ENCODE measurements at regions not wholly inside any gene's neighbourhood (a gene's known extent, or its start where the extent isn't known, plus 50 kb on each side); places are given as distances from the start of the nearest gene placed in this dataset.

DNA sequence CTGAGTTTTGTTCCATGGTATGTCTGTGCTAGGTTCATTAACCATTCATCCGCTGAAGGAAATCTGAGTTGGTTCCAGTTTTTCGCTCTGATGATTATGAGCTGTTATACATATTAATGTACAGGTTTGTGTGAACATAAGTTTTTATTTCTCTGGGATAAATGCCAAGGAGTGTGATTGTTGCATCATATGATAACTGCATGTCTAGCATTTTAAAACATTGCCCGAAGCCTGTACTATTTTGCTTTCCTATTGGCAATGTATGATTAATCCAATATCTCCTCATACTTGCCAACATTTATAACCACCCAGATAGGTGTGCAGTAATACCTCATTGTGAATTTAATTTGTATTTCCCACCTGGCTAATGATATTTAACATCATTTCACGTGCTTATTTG, 322.7 kb downstream of the ZNF326 start:
- BruUV-seq (replicated peaks): no TSS peak
- no peak overlapping the region for H2AFZ ChIP-seq (ENCODE audit: low read length)
- no peak overlapping the region for H3K27ac ChIP-seq (ENCODE audit: extremely low read length, insufficient read depth, low read length)
- H3K36me3 ChIP-seq (replicated peaks in 1 of 2; ENCODE audit: control insufficient read depth in 1 of 2, insufficient read depth in 2 of 2, low read length in 2 of 2): no peaks in the 10 kb centered on the region
- ATAC-seq: no peak
- ChIA-PET CTCF (ENCODE audit: low intra/inter-chr PET ratio, low total read pairs) (no interaction called here), POLR2A (no interaction called here)
- 16% methylated on average over 4 of the region's 4 CpGs for WGBS (ENCODE audit: low lambda C conversion rate)
- no peak overlapping the region for H3K4me3 ChIP-seq (replicated peaks in 1 of 3; ENCODE audit: insufficient read depth in 1 of 3, low read depth in 2 of 3, low read length in 3 of 3)
- H3K27me3 ChIP-seq (ENCODE audit: control insufficient read depth in 1 of 2, insufficient read depth in 2 of 2, low read length in 2 of 2): no peaks in the 10 kb centered on the region
- TF ChIP-seq ZNF773 (CRISPR knock-in tag; IDR thresholded peaks at IDR 0.05; ENCODE audit: borderline replicate concordance): no peak
- TF ChIP-seq CEBPB (IDR thresholded peaks at IDR 0.05; ENCODE audit: borderline replicate concordance, low read depth, low read length): 0 out of 2 replicates have a peak, but pooled peaks have one; percentile 15
- no peak for TF ChIP-seq ZEB1 (IDR thresholded peaks at IDR 0.05; ENCODE audit: insufficient replicate concordance, low read depth)
- TF ChIP-seq, protein P1, sequence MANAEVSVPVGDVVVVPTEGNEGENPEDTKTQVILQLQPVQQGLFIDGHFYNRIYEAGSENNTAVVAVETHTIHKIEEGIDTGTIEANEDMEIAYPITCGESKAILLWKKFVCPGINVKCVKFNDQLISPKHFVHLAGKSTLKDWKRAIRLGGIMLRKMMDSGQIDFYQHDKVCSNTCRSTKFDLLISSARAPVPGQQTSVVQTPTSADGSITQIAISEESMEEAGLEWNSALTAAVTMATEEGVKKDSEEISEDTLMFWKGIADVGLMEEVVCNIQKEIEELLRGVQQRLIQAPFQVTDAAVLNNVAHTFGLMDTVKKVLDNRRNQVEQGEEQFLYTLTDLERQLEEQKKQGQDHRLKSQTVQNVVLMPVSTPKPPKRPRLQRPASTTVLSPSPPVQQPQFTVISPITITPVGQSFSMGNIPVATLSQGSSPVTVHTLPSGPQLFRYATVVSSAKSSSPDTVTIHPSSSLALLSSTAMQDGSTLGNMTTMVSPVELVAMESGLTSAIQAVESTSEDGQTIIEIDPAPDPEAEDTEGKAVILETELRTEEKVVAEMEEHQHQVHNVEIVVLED (CRISPR knock-in tag; IDR thresholded peaks at IDR 0.05; ENCODE audit: borderline replicate concordance): no peak
- no peak for TF ChIP-seq ZNF562 (CRISPR knock-in tag; IDR thresholded peaks at IDR 0.05; ENCODE audit: borderline replicate concordance)
- TF ChIP-seq JDP2 (CRISPR knock-in tag; IDR thresholded peaks at IDR 0.05; ENCODE audit: borderline replicate concordance): no peak
- no peak for TF ChIP-seq ZNF329 (CRISPR knock-in tag; IDR thresholded peaks at IDR 0.05; ENCODE audit: low read depth)
- no peak overlapping the region for H3K4me2 ChIP-seq (ENCODE audit: low read depth, low read length)
- FAIRE-seq: no peak
- no peaks in the 10 kb centered on the region for H3K4me1 ChIP-seq (ENCODE audit: insufficient read depth, low read length)
- no peak overlapping the region for H3K9ac ChIP-seq (ENCODE audit: insufficient read depth, low read depth, low read length)
- intact Hi-C loops (cut with micrococcal nuclease; ENCODE audit: unreplicated experiment) (no loop called here), in situ Hi-C loops (cut with HindIII; ENCODE audit: extremely low pct_ligation_motif_present, low pct_unique_long_range_greater_than_20kb) (no loop called here)
- no peak for DNase-seq (ENCODE audit: low spot score)
- no peaks in the 10 kb centered on the region for H3K9me3 ChIP-seq (ENCODE audit: low read length)
- no peaks in the 10 kb centered on the region for H4K20me1 ChIP-seq (ENCODE audit: insufficient read depth, low read length)
- no peaks in the 10 kb centered on the region for H3K79me2 ChIP-seq (ENCODE audit: insufficient read depth, low read length)

DNA sequence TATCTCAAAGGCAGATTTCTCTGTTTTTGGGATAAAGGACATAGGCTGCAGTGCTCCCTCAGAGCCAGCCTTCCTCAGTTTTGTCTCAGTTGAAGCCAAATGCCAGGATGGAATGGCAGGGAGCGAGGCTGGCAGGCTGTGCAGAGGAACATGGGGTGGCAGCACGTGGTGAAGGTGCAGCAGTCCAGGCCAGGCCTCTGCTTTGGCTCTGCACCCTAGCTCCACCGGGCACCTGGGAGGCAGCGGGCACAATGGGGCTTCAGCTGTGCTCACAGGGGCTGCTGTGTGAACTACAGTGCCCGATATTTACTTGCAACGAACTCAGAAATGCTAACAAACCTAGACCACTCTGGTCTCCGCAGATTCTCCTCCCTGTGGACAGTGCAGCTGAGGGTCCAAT, 319.6 kb downstream of the ZNF326 start:
- H3K27me3 ChIP-seq (ENCODE audit: control insufficient read depth in 1 of 2, insufficient read depth in 2 of 2, low read length in 2 of 2): no peaks in the 10 kb centered on the region
- no peak overlapping the region for H2AFZ ChIP-seq (ENCODE audit: low read length)
- no peak overlapping the region for H3K27ac ChIP-seq (ENCODE audit: extremely low read length, insufficient read depth, low read length)
- H3K9me3 ChIP-seq (ENCODE audit: low read length): no peaks in the 10 kb centered on the region
- no peaks in the 10 kb centered on the region for H3K79me2 ChIP-seq (ENCODE audit: insufficient read depth, low read length)
- no peak for ATAC-seq
- in situ Hi-C loops (cut with HindIII; ENCODE audit: extremely low pct_ligation_motif_present, low pct_unique_long_range_greater_than_20kb) (no loop called here), intact Hi-C loops (cut with micrococcal nuclease; ENCODE audit: unreplicated experiment) (no loop called here)
- H4K20me1 ChIP-seq (ENCODE audit: insufficient read depth, low read length): no peaks in the 10 kb centered on the region
- no peak for FAIRE-seq
- CTCF ChIA-PET (ENCODE audit: low intra/inter-chr PET ratio, low total read pairs): no interaction called here
- WGBS (ENCODE audit: low lambda C conversion rate): no CpG with 5 or more reads among the region's 7 CpGs
- no peak overlapping the region for H3K4me2 ChIP-seq (ENCODE audit: low read depth, low read length)
- H3K4me1 ChIP-seq (ENCODE audit: insufficient read depth, low read length): no peaks in the 10 kb centered on the region
- no TSS peak for BruUV-seq (replicated peaks)
- no peak overlapping the region for H3K4me3 ChIP-seq (replicated peaks in 1 of 3; ENCODE audit: insufficient read depth in 1 of 3, low read depth in 2 of 3, low read length in 3 of 3)
- POLR2A ChIA-PET: no interaction called here
- no peak overlapping the region for H3K9ac ChIP-seq (ENCODE audit: insufficient read depth, low read depth, low read length)
- H3K36me3 ChIP-seq (replicated peaks in 1 of 2; ENCODE audit: control insufficient read depth in 1 of 2, insufficient read depth in 2 of 2, low read length in 2 of 2): no peaks in the 10 kb centered on the region
- DNase-seq (ENCODE audit: low spot score): no peak
- TF ChIP-seq ZNF558 (CRISPR knock-in tag; IDR thresholded peaks at IDR 0.05; ENCODE audit: borderline replicate concordance): no peak
- TF ChIP-seq ZNF160 (CRISPR knock-in tag; IDR thresholded peaks at IDR 0.05): no peak
- TF ChIP-seq, protein P2, sequence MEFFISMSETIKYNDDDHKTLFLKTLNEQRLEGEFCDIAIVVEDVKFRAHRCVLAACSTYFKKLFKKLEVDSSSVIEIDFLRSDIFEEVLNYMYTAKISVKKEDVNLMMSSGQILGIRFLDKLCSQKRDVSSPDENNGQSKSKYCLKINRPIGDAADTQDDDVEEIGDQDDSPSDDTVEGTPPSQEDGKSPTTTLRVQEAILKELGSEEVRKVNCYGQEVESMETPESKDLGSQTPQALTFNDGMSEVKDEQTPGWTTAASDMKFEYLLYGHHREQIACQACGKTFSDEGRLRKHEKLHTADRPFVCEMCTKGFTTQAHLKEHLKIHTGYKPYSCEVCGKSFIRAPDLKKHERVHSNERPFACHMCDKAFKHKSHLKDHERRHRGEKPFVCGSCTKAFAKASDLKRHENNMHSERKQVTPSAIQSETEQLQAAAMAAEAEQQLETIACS (CRISPR knock-in tag; IDR thresholded peaks at IDR 0.05): no peak
- TF ChIP-seq, protein P3, sequence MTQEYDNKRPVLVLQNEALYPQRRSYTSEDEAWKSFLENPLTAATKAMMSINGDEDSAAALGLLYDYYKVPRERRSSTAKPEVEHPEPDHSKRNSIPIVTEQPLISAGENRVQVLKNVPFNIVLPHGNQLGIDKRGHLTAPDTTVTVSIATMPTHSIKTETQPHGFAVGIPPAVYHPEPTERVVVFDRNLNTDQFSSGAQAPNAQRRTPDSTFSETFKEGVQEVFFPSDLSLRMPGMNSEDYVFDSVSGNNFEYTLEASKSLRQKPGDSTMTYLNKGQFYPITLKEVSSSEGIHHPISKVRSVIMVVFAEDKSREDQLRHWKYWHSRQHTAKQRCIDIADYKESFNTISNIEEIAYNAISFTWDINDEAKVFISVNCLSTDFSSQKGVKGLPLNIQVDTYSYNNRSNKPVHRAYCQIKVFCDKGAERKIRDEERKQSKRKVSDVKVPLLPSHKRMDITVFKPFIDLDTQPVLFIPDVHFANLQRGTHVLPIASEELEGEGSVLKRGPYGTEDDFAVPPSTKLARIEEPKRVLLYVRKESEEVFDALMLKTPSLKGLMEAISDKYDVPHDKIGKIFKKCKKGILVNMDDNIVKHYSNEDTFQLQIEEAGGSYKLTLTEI (CRISPR knock-in tag; conservative IDR thresholded peaks at IDR 0.05): no peak
- no peak for TF ChIP-seq MAF1 (CRISPR knock-in tag; IDR thresholded peaks at IDR 0.05; ENCODE audit: borderline replicate concordance)
- no peak for TF ChIP-seq DNMT1 (CRISPR knock-in tag; IDR thresholded peaks at IDR 0.05)

All from HepG2 (cell line).